ENCODE measurements at regions not wholly inside any gene's neighbourhood (a gene's known extent, or its start where the extent isn't known, plus 50 kb on each side); places are given as distances from the start of the nearest gene placed in this dataset.
A peak's percentile ranks its signal among the peaks of the same experiment; 100 is the strongest.

DNA sequence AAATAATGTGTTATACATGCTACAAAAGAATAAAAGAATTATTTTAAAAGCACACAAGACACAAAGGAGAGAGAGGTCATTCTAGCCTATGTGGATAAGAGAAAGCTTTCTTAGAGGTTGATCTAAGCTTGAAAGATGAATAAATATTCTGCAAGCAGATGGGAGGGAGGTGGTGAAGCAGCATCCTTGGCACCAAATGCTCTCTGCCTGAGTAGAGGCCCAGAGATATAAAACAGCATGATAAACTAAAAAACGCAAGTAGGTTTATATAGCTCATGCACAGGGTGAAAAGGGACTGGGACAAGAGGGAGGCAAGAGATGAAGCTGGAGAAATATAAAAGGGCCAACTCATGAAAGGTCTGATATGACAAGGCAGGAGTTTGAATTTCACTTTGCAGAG, 283.2 kb upstream of the POU5F2 start:
- Histone ChIP-seq H3K18ac (ENCODE audit: insufficient read length, low read depth, low read length) (no peak overlapping the region), H3K79me2 (ENCODE audit: insufficient read depth, low read length) (no peaks in the 10 kb centered on the region), H4K8ac (replicated peaks; ENCODE audit: insufficient read length, low read depth, low read length) (no peak overlapping the region), H3K14ac (ENCODE audit: insufficient read depth, low read length) (no peak overlapping the region), H3K9ac (ENCODE audit: extremely low read depth, insufficient read length, low read length) (no peak overlapping the region), H3K79me1 (ENCODE audit: insufficient read depth, low read depth, low read length, poor library complexity, severe bottlenecking) (no peaks in the 10 kb centered on the region), H3K4me1 (ENCODE audit: insufficient read depth, low read length) (peaks cover 7% of the 10 kb centered on the region; the same call in 1 of the 2 replicates), H3K4me2 (ENCODE audit: insufficient read depth, insufficient read length, low read length) (no peak overlapping the region), H2AFZ (ENCODE audit: low read length) (no peak overlapping the region), H3K4ac (ENCODE audit: low read depth, low read length) (no peak overlapping the region), H3K56ac (ENCODE audit: insufficient read length, low read depth, low read length) (no peak overlapping the region), H2AK5ac (ENCODE audit: insufficient read length, low read length) (no peak overlapping the region), H2BK15ac (ENCODE audit: low read depth, low read length) (no peak overlapping the region), H4K5ac (ENCODE audit: insufficient read length, low read depth, low read length) (no peak overlapping the region), H3K27ac (ENCODE audit: insufficient read length, low read depth, low read length) (no peak overlapping the region), H4K91ac (ENCODE audit: insufficient read length, low read depth, low read length) (no peak overlapping the region), H2BK120ac (ENCODE audit: low read depth, low read length, poor library complexity, severe bottlenecking) (no peak overlapping the region), H3K23ac (ENCODE audit: insufficient read length, low read depth, low read length) (no peak overlapping the region), H4K20me1 (ENCODE audit: control insufficient read depth, insufficient read depth, insufficient read length) (no peaks in the 10 kb centered on the region), H2BK20ac (ENCODE audit: low read depth, low read length, poor library complexity, severe bottlenecking) (no peak overlapping the region), H3T11ph (ENCODE audit: low read length) (no peak overlapping the region), H3K23me2 (ENCODE audit: insufficient read length, low read depth, low read length, poor library complexity, severe bottlenecking) (no peaks in the 10 kb centered on the region), H3K27me3 (ENCODE audit: insufficient read depth, low read length) (no peaks in the 10 kb centered on the region), H3K9me3 (ENCODE audit: control insufficient read depth, low read depth, low read length) (no peaks in the 10 kb centered on the region), H2BK12ac (ENCODE audit: insufficient read length, low read depth, low read length) (no peak overlapping the region), H2BK5ac (ENCODE audit: insufficient read length, low read length) (no peak overlapping the region)
- peaks cover 4 to 6% (median 6%) of the 10 kb centered on the region in 3 experiments; a peak in 6 of 7 replicates for H3K36me3 Mint-ChIP-seq (ENCODE audit: insufficient read depth in 1 of 3, low read depth in 3 of 3)
- no peak overlapping the region for H3K4me3 Mint-ChIP-seq
- peak overlapping the region in 1 of 3 experiments; percentile 5; a peak in 1 of 7 replicates for H3K27ac Mint-ChIP-seq
- peaks cover 4 to 9% of the 10 kb centered on the region in 2 experiments; a peak in 4 of 5 replicates for H3K9me3 Mint-ChIP-seq
- TF ChIP-seq, protein P1, sequence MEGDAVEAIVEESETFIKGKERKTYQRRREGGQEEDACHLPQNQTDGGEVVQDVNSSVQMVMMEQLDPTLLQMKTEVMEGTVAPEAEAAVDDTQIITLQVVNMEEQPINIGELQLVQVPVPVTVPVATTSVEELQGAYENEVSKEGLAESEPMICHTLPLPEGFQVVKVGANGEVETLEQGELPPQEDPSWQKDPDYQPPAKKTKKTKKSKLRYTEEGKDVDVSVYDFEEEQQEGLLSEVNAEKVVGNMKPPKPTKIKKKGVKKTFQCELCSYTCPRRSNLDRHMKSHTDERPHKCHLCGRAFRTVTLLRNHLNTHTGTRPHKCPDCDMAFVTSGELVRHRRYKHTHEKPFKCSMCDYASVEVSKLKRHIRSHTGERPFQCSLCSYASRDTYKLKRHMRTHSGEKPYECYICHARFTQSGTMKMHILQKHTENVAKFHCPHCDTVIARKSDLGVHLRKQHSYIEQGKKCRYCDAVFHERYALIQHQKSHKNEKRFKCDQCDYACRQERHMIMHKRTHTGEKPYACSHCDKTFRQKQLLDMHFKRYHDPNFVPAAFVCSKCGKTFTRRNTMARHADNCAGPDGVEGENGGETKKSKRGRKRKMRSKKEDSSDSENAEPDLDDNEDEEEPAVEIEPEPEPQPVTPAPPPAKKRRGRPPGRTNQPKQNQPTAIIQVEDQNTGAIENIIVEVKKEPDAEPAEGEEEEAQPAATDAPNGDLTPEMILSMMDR (conservative IDR thresholded peaks at IDR 0.05) = no peak
- H3K4me1 Mint-ChIP-seq = peaks cover 20% of the 10 kb centered on the region in 2 experiments
- DNase-seq = no peak
- WGBS (ENCODE audit: extremely low coverage, insufficient read length, low lambda C conversion rate) = no CpG with 5 or more reads among the region's 1 CpG
- no peaks in the 10 kb centered on the region for H3K27me3 Mint-ChIP-seq (ENCODE audit: low read depth)

All from H9 (cell line).